Hepatic stellate cell (primary cell): ENCODE measurements at regions not wholly inside any gene's neighbourhood (a gene's known extent, or its start where the extent isn't known, plus 50 kb on each side); places are given as distances from the start of the nearest gene placed in this dataset.

Experiments
- DNase-seq: peaks from one replicate; pipeline ENCODE4 v3.0.0; 2011; ENCODE audit warnings: low spot score

- DNase-seq, result no peak
Observed at GRCh38 chr10:44054046-44054445, 330.9 kb downstream of the CXCL12 start.

GRCh38 chr10:44053391-44053790 is 331.5 kb downstream of the CXCL12 start:
- no peak for DNase-seq

- DNase-seq, result peak; percentile 22
Observed at GRCh38 chr10:44051584-44052385, 333.1 kb downstream of the CXCL12 start.

GRCh38 chr10:44051091-44051490 is 333.8 kb downstream of the CXCL12 start:
- DNase-seq, result no peak

- no peak for DNase-seq
Observed at GRCh38 chr10:44049301-44050015, 335.4 kb downstream of the CXCL12 start.

- DNase-seq, result no peak
Observed at GRCh38 chr10:44047361-44047760, 337.5 kb downstream of the CXCL12 start.

GRCh38 chr10:44046605-44047004 is 338.3 kb downstream of the CXCL12 start:
- no peak for DNase-seq

- no peak for DNase-seq
Observed at GRCh38 chr10:44045020-44045419, 339.9 kb downstream of the CXCL12 start.

GRCh38 chr10:44044549-44044948 is 340.3 kb downstream of the CXCL12 start:
- no peak for DNase-seq

GRCh38 chr10:44043646-44044375 is 341.1 kb downstream of the CXCL12 start:
- no peak for DNase-seq

- DNase-seq, result no peak
Observed at GRCh38 chr10:44042926-44043602, 341.8 kb downstream of the CXCL12 start.

GRCh38 chr10:44042075-44042770 is 342.7 kb downstream of the CXCL12 start:
- no peak for DNase-seq

GRCh38 chr10:44039599-44039998 is 345.3 kb downstream of the CXCL12 start:
- no peak for DNase-seq

- DNase-seq, result no peak
Observed at GRCh38 chr10:44036425-44036824, 348.5 kb downstream of the CXCL12 start.

- DNase-seq, result no peak
Observed at GRCh38 chr10:44035474-44036197, 349.3 kb downstream of the CXCL12 start.

- no peak for DNase-seq
Observed at GRCh38 chr10:44034946-44035345, 350.0 kb downstream of the CXCL12 start.

- peak; percentile 29 for DNase-seq
Observed at GRCh38 chr10:44033008-44033407, 351.9 kb downstream of the CXCL12 start.

GRCh38 chr10:44032216-44032615 is 352.7 kb downstream of the CXCL12 start:
- no peak for DNase-seq

GRCh38 chr10:44030738-44031137 is 354.2 kb downstream of the CXCL12 start:
- DNase-seq, result no peak

GRCh38 chr10:44030132-44030531 is 354.8 kb downstream of the CXCL12 start:
- no peak for DNase-seq
